ENCODE measurements at regions not wholly inside any gene's neighbourhood (a gene's known extent, or its start where the extent isn't known, plus 50 kb on each side); places are given as distances from the start of the nearest gene placed in this dataset.

GRCh38 chr16:86180780-86181179 is 281.8 kb downstream of the IRF8 start:
- TF ChIP-seq CTCF (IDR thresholded peaks at IDR 0.05; ENCODE audit: insufficient read depth, low read depth, low read length, missing control alignments) = no peak
- DNase-seq (ENCODE audit: low read depth) = no peak
- H3K4me3 ChIP-seq (ENCODE audit: low read depth, low read length) = no peak overlapping the region

GRCh38 chr16:86181526-86181925 is 282.6 kb downstream of the IRF8 start:
- TF ChIP-seq CTCF (IDR thresholded peaks at IDR 0.05; ENCODE audit: insufficient read depth, low read depth, low read length, missing control alignments) = no peak
- no peak overlapping the region for H3K4me3 ChIP-seq (ENCODE audit: low read depth, low read length)
- DNase-seq (ENCODE audit: low read depth) = peak; percentile 2

DNA sequence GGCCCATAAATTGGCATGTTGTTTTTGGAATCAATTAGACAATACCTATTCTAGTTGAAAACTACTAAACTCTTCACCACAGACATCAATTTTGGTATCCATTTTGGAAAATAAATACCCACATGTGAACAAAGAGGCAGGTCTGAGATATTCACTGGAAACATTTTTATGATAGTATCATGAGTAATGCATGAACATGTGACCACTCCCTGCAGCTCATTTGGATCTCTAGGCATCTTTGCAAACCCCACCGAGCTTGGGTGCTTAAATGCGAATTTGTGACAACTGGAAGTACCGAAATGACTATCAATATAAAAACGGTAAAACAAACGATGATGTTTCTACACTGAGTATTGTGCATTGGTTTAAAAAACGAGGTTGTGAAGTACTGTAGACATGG is 285.2 kb downstream of the IRF8 start:
- DNase-seq (ENCODE audit: low read depth) = no peak
- TF ChIP-seq CTCF (IDR thresholded peaks at IDR 0.05; ENCODE audit: insufficient read depth, low read depth, low read length, missing control alignments) = no peak
- H3K4me3 ChIP-seq (ENCODE audit: low read depth, low read length) = no peak overlapping the region

DNA sequence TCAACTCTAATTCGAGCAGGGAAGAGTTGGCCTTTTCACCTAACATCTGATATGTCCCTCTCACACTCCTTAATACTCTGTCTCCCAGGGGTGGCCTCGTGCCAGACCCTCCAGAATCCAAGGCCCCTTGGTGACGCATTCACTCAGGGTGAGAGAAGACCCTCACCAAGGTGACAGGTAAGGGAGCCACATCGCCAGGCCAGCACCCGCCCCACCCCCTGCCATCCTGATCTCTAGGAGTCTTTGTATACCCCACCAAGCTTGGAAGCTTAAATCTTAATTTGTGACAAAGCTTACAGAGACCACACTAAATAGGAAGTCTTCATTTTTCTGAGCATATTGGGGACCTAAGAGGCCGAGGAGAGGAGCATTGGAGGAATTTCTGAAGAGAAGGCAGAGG is 286.1 kb downstream of the IRF8 start:
- DNase-seq (ENCODE audit: low read depth) = no peak
- no peak overlapping the region for H3K4me3 ChIP-seq (ENCODE audit: low read depth, low read length)
- TF ChIP-seq CTCF (IDR thresholded peaks at IDR 0.05; ENCODE audit: insufficient read depth, low read depth, low read length, missing control alignments) = no peak

GRCh38 chr16:86186313-86186712 is 287.4 kb downstream of the IRF8 start:
- no peak for DNase-seq (ENCODE audit: low read depth)
- TF ChIP-seq CTCF (IDR thresholded peaks at IDR 0.05; ENCODE audit: insufficient read depth, low read depth, low read length, missing control alignments) = no peak
- no peak overlapping the region for H3K4me3 ChIP-seq (ENCODE audit: low read depth, low read length)

GRCh38 chr16:86189934-86190333 is 291.0 kb downstream of the IRF8 start:
- DNase-seq (ENCODE audit: low read depth) = no peak
- TF ChIP-seq CTCF (IDR thresholded peaks at IDR 0.05; ENCODE audit: insufficient read depth, low read depth, low read length, missing control alignments) = no peak
- no peak overlapping the region for H3K4me3 ChIP-seq (ENCODE audit: low read depth, low read length)

GRCh38 chr16:86191663-86192062 is 292.7 kb downstream of the IRF8 start:
- DNase-seq (ENCODE audit: low read depth) = no peak
- TF ChIP-seq CTCF (IDR thresholded peaks at IDR 0.05; ENCODE audit: insufficient read depth, low read depth, low read length, missing control alignments) = no peak
- H3K4me3 ChIP-seq (ENCODE audit: low read depth, low read length) = no peak overlapping the region
